ENCODE measurements at regions not wholly inside any gene's neighbourhood (a gene's known extent, or its start where the extent isn't known, plus 50 kb on each side); places are given as distances from the start of the nearest gene placed in this dataset.

DNA sequence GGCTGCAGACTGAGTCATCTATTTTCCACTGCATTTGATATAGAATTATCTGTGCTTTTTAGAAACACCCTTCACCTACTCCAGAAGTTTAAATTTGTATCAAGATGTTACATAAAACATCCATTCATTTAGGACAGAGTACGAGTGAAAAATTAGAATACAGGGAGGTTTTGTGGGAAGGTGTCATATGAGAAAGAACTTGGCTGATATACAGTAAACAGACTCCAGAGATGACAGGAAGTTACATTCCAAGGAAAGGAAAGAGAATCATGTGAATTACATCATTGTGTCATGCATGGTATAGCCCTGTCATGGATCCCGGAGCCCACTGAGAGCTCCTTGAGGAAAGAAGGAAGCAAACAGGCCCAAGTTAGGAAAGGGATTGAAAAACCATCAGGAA, 341.5 kb upstream of the PKDCC start:
- H3F3A ChIP-seq (ENCODE audit: insufficient read depth, low read length): no peaks in the 10 kb centered on the region
- no peak for DNase-seq
- TF ChIP-seq EZH2 (optimal IDR thresholded peaks at IDR 0.05; ENCODE audit: low read depth, low read length): no peak
- TF ChIP-seq, protein P1, sequence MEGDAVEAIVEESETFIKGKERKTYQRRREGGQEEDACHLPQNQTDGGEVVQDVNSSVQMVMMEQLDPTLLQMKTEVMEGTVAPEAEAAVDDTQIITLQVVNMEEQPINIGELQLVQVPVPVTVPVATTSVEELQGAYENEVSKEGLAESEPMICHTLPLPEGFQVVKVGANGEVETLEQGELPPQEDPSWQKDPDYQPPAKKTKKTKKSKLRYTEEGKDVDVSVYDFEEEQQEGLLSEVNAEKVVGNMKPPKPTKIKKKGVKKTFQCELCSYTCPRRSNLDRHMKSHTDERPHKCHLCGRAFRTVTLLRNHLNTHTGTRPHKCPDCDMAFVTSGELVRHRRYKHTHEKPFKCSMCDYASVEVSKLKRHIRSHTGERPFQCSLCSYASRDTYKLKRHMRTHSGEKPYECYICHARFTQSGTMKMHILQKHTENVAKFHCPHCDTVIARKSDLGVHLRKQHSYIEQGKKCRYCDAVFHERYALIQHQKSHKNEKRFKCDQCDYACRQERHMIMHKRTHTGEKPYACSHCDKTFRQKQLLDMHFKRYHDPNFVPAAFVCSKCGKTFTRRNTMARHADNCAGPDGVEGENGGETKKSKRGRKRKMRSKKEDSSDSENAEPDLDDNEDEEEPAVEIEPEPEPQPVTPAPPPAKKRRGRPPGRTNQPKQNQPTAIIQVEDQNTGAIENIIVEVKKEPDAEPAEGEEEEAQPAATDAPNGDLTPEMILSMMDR (IDR thresholded peaks at IDR 0.05; ENCODE audit: low read length): no peak
- no peak for TF ChIP-seq EZH2phosphoT487 (IDR thresholded peaks at IDR 0.05; ENCODE audit: low read length)

DNA sequence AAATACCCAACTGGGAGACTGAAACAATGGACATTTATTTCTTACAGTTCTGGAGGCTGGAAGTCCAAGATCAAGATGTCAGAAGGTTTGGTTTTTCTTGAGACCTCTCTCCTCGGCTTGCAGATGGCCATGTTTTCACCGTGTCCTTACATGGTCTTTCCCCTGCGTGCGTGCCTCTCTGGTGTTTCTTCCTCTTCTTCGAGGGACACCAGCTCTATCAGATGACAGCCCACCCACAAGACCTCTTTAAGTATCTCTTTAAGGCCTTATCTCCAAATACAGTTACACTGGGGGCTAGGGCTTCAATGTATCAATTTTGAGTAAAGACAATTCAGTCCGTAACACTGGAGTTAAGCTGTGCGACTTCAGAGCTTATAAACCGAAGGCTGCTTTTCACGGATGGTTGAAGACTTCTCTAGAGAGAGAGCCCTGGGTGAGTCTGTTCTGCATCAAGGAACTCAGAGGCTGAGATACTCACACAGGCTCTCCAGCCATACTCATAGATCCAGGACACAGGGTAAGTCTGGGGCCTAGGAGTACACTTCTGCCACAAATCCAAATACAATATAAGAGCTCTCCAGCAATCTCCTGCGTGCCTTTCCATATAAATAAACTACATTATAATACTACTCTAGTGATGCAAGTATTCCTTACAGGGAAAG, 339.9 kb upstream of the PKDCC start:
- no peak overlapping the region for H3K4me2 ChIP-seq (ENCODE audit: low read depth, low read length)

More for the DNA sequence above, 341.5 kb upstream of the PKDCC start:
- Histone ChIP-seq H3K27me3 (replicated peaks; ENCODE audit: insufficient read depth, low read length) (no peaks in the 10 kb centered on the region), H3K4me2 (ENCODE audit: low read depth, low read length) (no peak overlapping the region), H3K9me2 (replicated peaks; ENCODE audit: insufficient read depth, low read length) (no peaks in the 10 kb centered on the region), H3K4me1 (ENCODE audit: low read length) (no peaks in the 10 kb centered on the region), H2AFZ (ENCODE audit: low read length) (no peak overlapping the region), H3K9me3 (replicated peaks; ENCODE audit: insufficient read depth, low read length) (no peaks in the 10 kb centered on the region), H3K36me3 (replicated peaks; ENCODE audit: insufficient read depth, low read length) (no peaks in the 10 kb centered on the region), H3K4me3 (ENCODE audit: low read length) (no peak overlapping the region), H3K79me2 (ENCODE audit: low read length) (no peaks in the 10 kb centered on the region), H3K9ac (ENCODE audit: low read length) (no peak overlapping the region), H4K20me1 (ENCODE audit: insufficient read depth, low read length) (no peaks in the 10 kb centered on the region), H3K27ac (ENCODE audit: low read length) (no peak overlapping the region)

GRCh38 chr2:41709702-41710599, 337.9 kb upstream of the PKDCC start:
- Histone ChIP-seq H3K36me3 (replicated peaks; ENCODE audit: insufficient read depth, low read length) (no peaks in the 10 kb centered on the region), H3K27ac (ENCODE audit: low read length) (no peak overlapping the region), H3K9me2 (replicated peaks; ENCODE audit: insufficient read depth, low read length) (no peaks in the 10 kb centered on the region), H3K4me2 (ENCODE audit: low read depth, low read length) (no peak overlapping the region), H3K9ac (ENCODE audit: low read length) (no peak overlapping the region), H4K20me1 (ENCODE audit: insufficient read depth, low read length) (no peaks in the 10 kb centered on the region), H2AFZ (ENCODE audit: low read length) (no peak overlapping the region), H3K4me3 (ENCODE audit: low read length) (no peak overlapping the region), H3K9me3 (replicated peaks; ENCODE audit: insufficient read depth, low read length) (no peaks in the 10 kb centered on the region), H3F3A (ENCODE audit: insufficient read depth, low read length) (peaks cover 5% of the 10 kb centered on the region), H3K79me2 (ENCODE audit: low read length) (no peaks in the 10 kb centered on the region), H3K27me3 (replicated peaks; ENCODE audit: insufficient read depth, low read length) (no peaks in the 10 kb centered on the region), H3K4me1 (ENCODE audit: low read length) (no peaks in the 10 kb centered on the region)
- no peak for DNase-seq
- TF ChIP-seq EZH2phosphoT487 (IDR thresholded peaks at IDR 0.05; ENCODE audit: low read length): no peak
- TF ChIP-seq, protein P1 (IDR thresholded peaks at IDR 0.05; ENCODE audit: low read length): no peak
- TF ChIP-seq EZH2 (optimal IDR thresholded peaks at IDR 0.05; ENCODE audit: low read depth, low read length): no peak

More for the DNA sequence above, 339.9 kb upstream of the PKDCC start:
- H3K9ac ChIP-seq (ENCODE audit: low read length): no peak overlapping the region
- H4K20me1 ChIP-seq (ENCODE audit: insufficient read depth, low read length): no peaks in the 10 kb centered on the region
- H3K27ac ChIP-seq (ENCODE audit: low read length): no peak overlapping the region
- no peak overlapping the region for H2AFZ ChIP-seq (ENCODE audit: low read length)
- no peaks in the 10 kb centered on the region for H3K27me3 ChIP-seq (replicated peaks; ENCODE audit: insufficient read depth, low read length)
- no peaks in the 10 kb centered on the region for H3F3A ChIP-seq (ENCODE audit: insufficient read depth, low read length)
- H3K4me3 ChIP-seq (ENCODE audit: low read length): no peak overlapping the region
- H3K9me3 ChIP-seq (replicated peaks; ENCODE audit: insufficient read depth, low read length): no peaks in the 10 kb centered on the region
- DNase-seq: no peak
- TF ChIP-seq EZH2phosphoT487 (IDR thresholded peaks at IDR 0.05; ENCODE audit: low read length): no peak
- no peak for TF ChIP-seq EZH2 (optimal IDR thresholded peaks at IDR 0.05; ENCODE audit: low read depth, low read length)
- TF ChIP-seq, protein P1 (IDR thresholded peaks at IDR 0.05; ENCODE audit: low read length): no peak
- H3K36me3 ChIP-seq (replicated peaks; ENCODE audit: insufficient read depth, low read length): no peaks in the 10 kb centered on the region
- H3K4me1 ChIP-seq (ENCODE audit: low read length): no peaks in the 10 kb centered on the region
- H3K9me2 ChIP-seq (replicated peaks; ENCODE audit: insufficient read depth, low read length): no peaks in the 10 kb centered on the region
- no peaks in the 10 kb centered on the region for H3K79me2 ChIP-seq (ENCODE audit: low read length)

All from MM.1S (cell line).